GM19239 (cell line): ENCODE measurements at regions not wholly inside any gene's neighbourhood (a gene's known extent, or its start where the extent isn't known, plus 50 kb on each side); places are given as distances from the start of the nearest gene placed in this dataset.
A peak's percentile ranks its signal among the peaks of the same experiment; 100 is the strongest.
"Not testable (repeated sequence)": the region's sequence is repeated elsewhere in the genome, so short reads cannot be mapped to it uniquely, and the experiment has no call there.

Experiments used
- DNase-seq: peaks from one replicate; pipeline ENCODE4 v3.0.0; 2011; ENCODE audit warnings: low spot score; ENCODE audit not compliant: insufficient read length
- FAIRE-seq: peaks from 2 replicates; lab custom pipeline; 2011; peaks lifted over from hg19 to GRCh38; lab: Jason Lieb, UNC

- FAIRE-seq (no peak), DNase-seq (no peak)
Measured at GRCh38 chr16:5216441-5217080, 119.0 kb upstream of the EEF2KMT start.

DNA sequence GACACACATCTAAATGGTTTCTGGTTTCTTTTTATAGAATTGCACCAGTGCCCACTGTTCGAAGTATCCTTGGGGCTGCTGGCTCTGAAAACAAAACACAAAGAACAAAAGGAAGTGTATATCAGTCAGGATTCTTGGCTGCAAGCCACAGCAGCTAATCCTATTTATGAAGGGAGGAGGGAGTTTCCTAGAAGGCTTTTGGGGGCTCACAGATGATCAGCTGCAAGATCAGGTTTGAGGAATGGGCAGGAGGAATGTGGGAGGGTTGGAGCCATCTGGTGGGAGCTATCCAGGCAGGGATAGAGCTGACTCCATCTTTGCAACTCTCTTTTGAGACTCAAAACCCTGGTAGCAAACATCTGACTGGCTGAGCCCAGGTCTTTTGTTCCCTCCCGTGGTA is 118.3 kb upstream of the EEF2KMT start:
- no peak for DNase-seq

DNA sequence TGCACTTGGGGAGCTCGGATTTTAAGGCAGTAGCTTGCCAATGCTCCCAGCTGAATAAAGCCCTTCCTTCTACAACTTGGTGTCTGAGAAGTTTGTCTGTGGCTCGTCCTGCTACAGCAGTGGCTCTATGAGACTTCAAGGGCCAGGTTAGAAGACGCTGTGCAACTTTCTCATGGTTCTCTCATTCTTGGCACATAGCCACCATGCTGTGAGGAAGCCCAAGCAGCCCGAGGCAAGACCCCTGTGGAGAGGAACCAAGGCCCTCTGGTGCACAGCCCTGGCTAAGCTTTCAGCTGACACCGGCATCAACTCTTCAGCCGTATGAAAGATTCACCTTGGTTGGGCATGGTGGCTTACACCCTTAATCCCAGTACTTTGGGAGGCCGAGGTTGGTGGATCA is 116.9 kb upstream of the EEF2KMT start:
- DNase-seq (no peak), FAIRE-seq (no peak)

More for the DNA sequence above, 118.3 kb upstream of the EEF2KMT start:
- FAIRE-seq, result no peak

DNA sequence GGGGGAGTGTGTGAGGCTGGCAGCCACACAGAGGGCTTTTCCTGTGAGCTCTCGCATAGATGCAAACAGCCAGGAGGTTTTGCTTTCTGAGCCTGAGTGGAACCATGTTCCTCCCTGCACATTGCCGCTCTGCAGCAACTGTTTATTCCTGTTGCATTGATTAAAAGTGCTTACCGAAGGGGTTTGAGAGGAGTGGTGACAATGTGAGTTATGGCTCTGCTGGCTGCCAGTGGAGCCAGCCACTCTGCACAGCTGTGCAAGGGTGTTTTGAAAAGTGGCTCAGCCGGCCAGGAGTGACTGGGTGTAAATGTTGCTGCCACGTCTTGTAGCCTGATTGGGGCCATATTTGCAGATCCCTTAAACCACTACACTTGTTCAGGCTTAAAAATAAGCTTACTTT is 114.9 kb upstream of the EEF2KMT start:
- not testable (repeated sequence) for DNase-seq, FAIRE-seq

GRCh38 chr16:5207862-5208498 is 110.4 kb upstream of the EEF2KMT start:
- peak; percentile 67 for FAIRE-seq

DNA sequence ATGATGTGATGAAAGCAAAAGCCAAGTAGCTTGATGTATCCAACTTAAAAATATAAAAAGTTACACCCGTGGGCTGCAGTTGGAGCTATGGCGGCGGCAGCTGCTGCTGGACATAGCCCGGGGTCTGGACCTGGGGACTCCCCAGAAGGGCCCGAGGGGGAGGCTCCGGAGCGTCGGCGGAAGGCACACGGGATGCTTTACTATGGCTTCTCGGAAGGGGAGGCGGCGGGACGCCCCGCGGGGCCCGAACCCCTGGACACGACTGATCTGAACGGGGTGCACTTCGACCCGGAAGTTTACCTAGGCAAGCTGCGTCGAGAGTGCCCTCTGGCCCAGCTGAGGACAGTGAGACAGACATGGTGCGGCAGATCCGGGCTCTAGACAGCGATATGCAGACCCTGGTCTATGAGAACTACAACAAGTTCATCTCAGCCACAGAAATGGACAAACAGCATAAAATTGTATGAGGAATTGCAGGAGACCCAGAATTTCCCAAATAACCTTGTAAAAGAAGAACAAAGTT is 109.5 kb upstream of the EEF2KMT start:
- no peak for FAIRE-seq

More at GRCh38 chr16:5207862-5208498, 110.4 kb upstream of the EEF2KMT start:
- DNase-seq, result not testable (repeated sequence)

DNA sequence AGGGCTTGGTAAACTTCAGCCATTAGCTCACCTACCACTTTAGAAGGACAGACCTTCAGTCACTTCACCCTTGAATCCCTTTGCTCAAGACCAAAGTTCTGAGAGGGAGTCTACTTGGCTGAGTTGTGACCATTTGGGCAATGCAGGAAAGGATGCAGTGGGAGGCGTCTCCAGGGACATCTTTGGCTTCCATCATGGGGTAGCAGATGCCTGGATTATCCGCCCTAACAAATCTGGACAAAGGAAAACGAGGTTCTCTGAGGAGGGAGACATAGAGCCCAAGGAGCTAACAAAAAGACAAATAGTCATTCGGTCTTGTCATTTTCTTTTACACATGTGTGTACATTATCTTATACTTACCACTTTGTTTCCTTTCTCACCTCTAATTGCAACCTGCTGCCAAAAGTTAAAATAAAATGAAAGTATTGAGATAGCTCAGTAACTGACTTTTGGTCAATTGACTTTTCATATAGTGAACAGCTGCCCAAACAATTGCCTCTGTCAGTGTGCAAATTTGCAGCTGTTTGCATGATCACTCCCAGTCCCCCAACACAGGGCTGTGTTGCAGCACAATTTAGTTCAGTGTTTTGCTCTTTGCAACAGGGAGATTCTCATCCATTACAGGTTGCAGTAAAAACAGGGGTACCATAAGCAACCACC is 108.9 kb upstream of the EEF2KMT start:
- FAIRE-seq, result no peak
- no peak for DNase-seq

More for the DNA sequence above, 109.5 kb upstream of the EEF2KMT start:
- DNase-seq, result no peak

GRCh38 chr16:5205361-5206040 is 107.9 kb upstream of the EEF2KMT start:
- DNase-seq (no peak), FAIRE-seq (no peak)

- not testable (repeated sequence) for FAIRE-seq, DNase-seq
Measured at GRCh38 chr16:5203675-5204074, 106.1 kb upstream of the EEF2KMT start.

- no peak for DNase-seq
- FAIRE-seq, result no peak
Measured at GRCh38 chr16:5200123-5200522, 102.5 kb upstream of the EEF2KMT start.

GRCh38 chr16:5196204-5196603 is 98.6 kb upstream of the EEF2KMT start:
- DNase-seq, result no peak
- FAIRE-seq, result peak; percentile 39

DNA sequence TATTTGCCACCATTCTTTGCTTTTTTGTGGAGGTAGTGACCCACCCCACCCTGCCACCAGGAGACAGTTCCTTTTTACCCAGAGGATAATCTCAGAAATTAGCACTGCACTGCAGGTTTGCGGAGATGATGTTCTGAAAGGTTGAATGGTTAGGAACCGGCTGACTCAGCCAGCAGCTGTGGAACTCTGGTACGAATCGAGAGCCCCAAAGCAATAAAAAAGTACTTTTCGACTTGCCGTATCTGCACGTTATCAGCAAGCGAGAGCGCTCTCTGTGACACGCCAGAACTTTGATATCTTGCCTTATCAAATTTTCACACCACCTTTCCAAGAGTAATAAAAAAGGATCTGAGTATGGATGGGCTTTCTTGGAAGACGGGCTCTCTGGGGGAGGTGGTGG is 96.3 kb upstream of the EEF2KMT start:
- no peak for FAIRE-seq
- DNase-seq, result no peak

DNA sequence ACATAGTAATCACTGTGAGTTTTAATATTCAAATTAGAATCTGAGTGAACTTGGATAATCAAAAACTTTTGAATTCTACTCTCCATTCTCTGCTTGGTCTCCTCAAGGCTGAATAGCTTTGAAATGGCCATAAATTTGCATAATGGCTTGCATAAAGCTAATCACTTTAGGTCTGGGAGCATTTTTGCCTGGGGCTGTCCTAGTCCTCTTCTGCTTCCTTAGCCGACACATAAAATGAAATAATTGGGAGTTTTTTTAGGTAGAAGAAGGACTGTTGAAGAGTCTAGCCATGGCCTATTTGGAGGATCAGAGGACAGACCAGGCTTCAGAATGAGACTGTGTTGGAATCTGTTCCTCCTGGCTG is 91.4 kb upstream of the EEF2KMT start:
- no peak for DNase-seq
- no peak for FAIRE-seq

DNA sequence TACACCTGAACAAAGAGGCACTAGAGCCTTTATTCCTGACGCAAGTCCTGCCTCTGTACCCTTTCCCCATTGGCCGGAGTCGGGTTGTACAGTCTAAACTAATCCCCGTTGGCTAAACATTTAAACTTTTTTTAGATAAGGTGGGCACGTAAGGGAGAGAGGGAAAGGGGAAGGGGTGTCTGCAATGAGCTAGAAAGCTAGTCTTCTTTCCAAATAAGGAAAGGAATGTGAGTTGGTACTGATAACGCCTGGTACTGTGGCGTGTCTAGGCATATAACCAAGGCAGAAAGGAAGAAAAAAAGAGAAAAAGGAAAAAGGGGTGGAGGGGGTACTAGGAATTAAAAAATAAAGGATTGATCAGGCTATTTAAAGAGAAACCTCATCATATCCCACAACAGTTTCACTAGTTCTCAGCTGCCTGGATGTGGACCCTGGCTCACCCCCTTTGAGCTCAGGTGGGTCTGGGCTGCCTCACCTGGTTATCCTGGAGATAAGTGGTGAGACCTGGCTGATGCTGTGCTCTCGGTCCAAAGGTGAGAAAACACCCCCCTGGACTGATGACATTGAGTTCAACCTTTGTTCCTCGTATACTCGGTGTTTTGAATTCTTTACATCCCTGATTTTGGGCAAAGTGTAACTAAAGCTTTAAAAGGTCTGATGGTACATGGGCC is 90.9 kb upstream of the EEF2KMT start:
- no peak for FAIRE-seq
- no peak for DNase-seq

DNA sequence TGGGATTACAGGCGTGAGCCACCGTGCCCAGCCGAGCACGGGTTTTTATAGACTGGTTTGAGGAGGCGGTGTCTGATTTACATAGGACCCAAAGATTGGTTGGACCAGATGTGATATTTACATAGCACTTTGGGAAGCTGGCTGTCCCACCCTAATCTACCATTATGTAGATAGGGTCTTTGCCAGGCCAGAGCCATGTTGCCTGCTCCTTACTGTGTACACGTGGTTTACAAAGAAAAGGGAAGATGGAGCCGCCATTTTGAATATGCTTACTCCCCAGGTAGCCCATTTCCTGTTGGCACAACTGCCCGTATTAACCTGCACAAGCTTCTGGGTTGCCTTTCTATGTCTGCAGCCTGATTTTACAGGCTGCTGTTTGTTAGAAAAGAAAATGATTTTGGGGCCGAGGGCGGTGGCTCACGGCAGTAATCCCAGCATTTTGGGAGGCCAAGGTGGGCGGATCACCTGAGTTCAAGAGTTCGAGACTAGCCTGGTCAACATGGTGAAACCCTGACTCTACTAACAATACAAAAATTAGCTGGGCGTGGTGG is 89.9 kb upstream of the EEF2KMT start:
- DNase-seq (no peak), FAIRE-seq (no peak)

DNA sequence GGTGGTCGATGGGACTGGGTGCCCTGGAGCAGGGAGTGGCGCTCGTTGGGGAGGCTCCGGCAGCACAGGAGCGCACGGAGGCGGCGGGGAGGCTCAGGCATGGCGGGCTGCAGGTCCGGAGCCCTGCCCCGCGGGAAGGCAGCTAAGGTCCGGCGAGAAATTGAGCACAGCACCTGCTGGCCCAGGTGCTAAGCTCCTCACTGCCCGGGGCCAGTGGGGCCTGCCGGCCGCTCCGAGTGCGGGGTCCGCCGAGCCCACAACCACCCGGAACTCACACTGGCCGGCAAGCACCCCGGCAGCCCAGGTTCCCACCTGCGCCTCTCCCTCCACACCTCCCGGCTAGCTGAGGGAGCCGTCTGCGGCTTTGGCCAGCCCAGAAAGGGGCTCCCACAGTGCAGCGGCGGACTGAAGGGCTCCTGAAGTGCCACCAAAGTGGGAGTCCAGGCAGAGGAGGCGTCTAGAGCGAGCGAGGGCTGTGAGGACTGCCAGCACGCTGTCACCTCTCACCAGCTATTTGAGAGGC is 88.8 kb upstream of the EEF2KMT start:
- DNase-seq (no peak), FAIRE-seq (no peak)

GRCh38 chr16:5176505-5176904 is 78.9 kb upstream of the EEF2KMT start:
- DNase-seq, result no peak
- FAIRE-seq, result no peak

- DNase-seq (no peak), FAIRE-seq (no peak)
Measured at GRCh38 chr16:5175266-5175665, 77.7 kb upstream of the EEF2KMT start.

GRCh38 chr16:5166486-5166885 is 68.9 kb upstream of the EEF2KMT start:
- DNase-seq (no peak), FAIRE-seq (no peak)

DNA sequence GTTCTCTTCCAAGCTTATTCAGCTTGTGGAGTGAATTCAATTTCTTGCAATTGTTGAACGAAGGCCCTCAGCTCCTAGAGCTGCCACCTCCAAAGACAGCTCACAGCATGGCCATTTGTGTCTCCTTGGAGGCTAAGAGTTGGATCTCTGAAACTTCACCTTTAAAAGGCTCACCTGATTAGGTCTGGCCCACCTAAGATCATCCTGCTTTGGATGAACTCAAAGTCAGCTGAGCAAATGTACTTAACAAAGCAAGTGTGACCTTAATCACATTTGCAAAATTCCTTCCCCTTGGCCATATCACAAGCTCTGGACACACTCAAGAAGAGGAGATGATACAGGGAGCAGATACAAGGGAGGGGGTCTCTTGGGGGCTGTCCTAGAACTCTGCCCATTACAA is 67.8 kb upstream of the EEF2KMT start:
- not testable (repeated sequence) for FAIRE-seq, DNase-seq
